ENCODE measurements at regions not wholly inside any gene's neighbourhood (a gene's known extent, or its start where the extent isn't known, plus 50 kb on each side); places are given as distances from the start of the nearest gene placed in this dataset.
"Not testable (repeated sequence)": the region's sequence is repeated elsewhere in the genome, so short reads cannot be mapped to it uniquely, and the experiment has no call there.

GRCh38 chr17:62226610-62227240 is 153.6 kb upstream of the EFCAB3 start:
- peak in 1 of 7 experiments; percentile 18 for TF ChIP-seq CTCF (IDR thresholded peaks at IDR 0.05)
- not testable (repeated sequence) for TF ChIP-seq POLR2AphosphoS5, EP300 (IDR thresholded peaks at IDR 0.05)

Data from stomach (tissue), 4 donors.